Fibroblast of skin of scalp (primary cell): ENCODE measurements at regions not wholly inside any gene's neighbourhood (a gene's known extent, or its start where the extent isn't known, plus 50 kb on each side); places are given as distances from the start of the nearest gene placed in this dataset.

Source experiments
- DNase-seq: peaks from one replicate; pipeline ENCODE4 v3.0.0-alpha.2; 2013

- DNase-seq = no peak
These were observed 51.4 kb downstream of the RAB40AL start for GRCh38 chrX:102988517-102988916.

- no peak for DNase-seq
These were observed 58.2 kb downstream of the RAB40AL start for GRCh38 chrX:102995316-102995715.

GRCh38 chrX:103002576-103002975 lies 61.4 kb downstream of the BEX1 start:
- DNase-seq = peak; percentile 7
